HCT116 (cell line): ENCODE measurements at regions not wholly inside any gene's neighbourhood (a gene's known extent, or its start where the extent isn't known, plus 50 kb on each side); places are given as distances from the start of the nearest gene placed in this dataset.

ENCODE experiments used
- ATAC-seq: fragments of 200-7000 bp; cut with Tn5 transposase; 2 replicates; pipeline ENCODE4 v1.9.1; 2020; ENCODE audit warnings: mild to moderate bottlenecking, moderate library complexity
- BruUV-seq: library from RNA; stranded (reverse); fragments of 400-500 nt; replicated peaks from 2 replicates; lab custom pipeline; 2021; lab: Mats Ljungman, UMichigan
- CTCF ChIA-PET: fragments of 300-600 bp; sonication (Branson Sonifier 250); formaldehyde crosslinking; loops from one replicate; lab custom pipeline; 2021; ENCODE audit warnings: antibody characterized with exemption; lab: Charles Lee
- POLR2A ChIA-PET: fragments of 300-600, 350-600 bp; sonication (Branson Sonifier 250); formaldehyde crosslinking; loops from one replicate; lab custom pipeline; 2021; ENCODE audit warnings: antibody characterized with exemption; lab: Charles Lee
- RAD21 ChIA-PET, 2 experiments: fragments of 300-600 bp; sonication (Branson Sonifier 250); formaldehyde crosslinking; loops; one replicate each; lab custom pipeline; 2023; ENCODE audit warnings: low total read pairs in 2 of 2; ENCODE audit not compliant: uncharacterized antibody in 2 of 2, unreplicated experiment in 2 of 2, low non-redundant PET in 1 of 2; lab: Charles Lee
- DNase-seq: peaks from one replicate; pipeline ENCODE4 v3.0.0-alpha.2; 2010; ENCODE audit warnings: low read depth, low spot score
- H2AFZ ChIP-seq: fragments of 200-600 bp; shearing (Covaris generic), sonication (generic); 2 replicates; pipeline ENCODE4 v1.6.1; 2017; ENCODE audit warnings: low read depth, mixed run types, mixed read lengths, antibody characterized with exemption, low read length; ENCODE audit not compliant: poor library complexity, severe bottlenecking
- H3K27ac ChIP-seq: 2 replicates; pipeline ENCODE4 v1.5.1; 2012; ENCODE audit warnings: low read depth, low read length
- H3K27me3 ChIP-seq: fragments of 200-600 bp; sonication (generic); 2 replicates; pipeline ENCODE4 v1.6.1; 2016; ENCODE audit warnings: mixed run types, low read length, mixed read lengths; ENCODE audit not compliant: insufficient read depth
- H3K36me3 ChIP-seq, 2 experiments: fragments of 200-500 bp in 1 of 2; fragments of 200-600 bp in 1 of 2; sonication (Bioruptor generic) in 1 of 2; sonication (generic) in 1 of 2; 2 replicates each; pipeline versions ENCODE4 v1.5.1 to v1.6.1; 2014 to 2016; ENCODE audit warnings: low read length in 2 of 2, inconsistent platforms in 1 of 2, mixed read lengths in 1 of 2, mixed run types in 1 of 2; ENCODE audit not compliant: insufficient read depth in 2 of 2, control insufficient read depth in 1 of 2
- H3K4me1 ChIP-seq, 2 experiments: fragments of 200-600 bp in 1 of 2; sonication (generic) in 1 of 2; 2 replicates each; pipeline versions ENCODE4 v1.5.1 to v1.6.1; 2012 to 2017; ENCODE audit warnings: low read length in 2 of 2, inconsistent platforms in 1 of 2, mild to moderate bottlenecking in 1 of 2, mixed read lengths in 1 of 2, mixed run types in 1 of 2, moderate library complexity in 1 of 2; ENCODE audit not compliant: insufficient read depth in 2 of 2, control insufficient read depth in 1 of 2
- H3K4me2 ChIP-seq: fragments of 200-600 bp; sonication (generic); 2 replicates; pipeline ENCODE4 v1.6.1; 2017; ENCODE audit warnings: mixed run types, low read length, mixed read lengths
- H3K4me3 ChIP-seq, 2 experiments: fragments of 200-600 bp in 1 of 2; sonication (generic) in 1 of 2; replicated peaks in 1 of 2; 2 replicates each; pipeline ENCODE4 v1.5.1; 2011 to 2016; ENCODE audit warnings: low read length in 2 of 2, control low read depth in 1 of 2, low read depth in 1 of 2, mild to moderate bottlenecking in 1 of 2, mixed read lengths in 1 of 2, mixed run types in 1 of 2
- H3K79me2 ChIP-seq: fragments of 200-600 bp; sonication (generic); 2 replicates; pipeline ENCODE4 v1.6.1; 2017; ENCODE audit warnings: mild to moderate bottlenecking, mixed run types, low read length, moderate library complexity, mixed read lengths; ENCODE audit not compliant: insufficient read depth
- H3K9ac ChIP-seq: fragments of 200-600 bp; sonication (generic); 2 replicates; pipeline ENCODE4 v1.6.1; 2016; ENCODE audit warnings: low read length, mixed read lengths
- H3K9me2 ChIP-seq: fragments of 200-600 bp; sonication (generic), shearing (Covaris generic); 2 replicates; pipeline ENCODE4 v1.6.1; 2017; ENCODE audit warnings: mixed run types, mild to moderate bottlenecking, moderate library complexity; ENCODE audit not compliant: insufficient read depth
- H3K9me3 ChIP-seq, 2 experiments: fragments of 200-500 bp in 1 of 2; fragments of 200-600 bp in 1 of 2; sonication (Bioruptor generic) in 1 of 2; sonication (generic) in 1 of 2; 2 replicates each; pipeline ENCODE4 v1.6.1; 2014 to 2017; ENCODE audit warnings: low read length in 2 of 2, mixed read lengths in 2 of 2, inconsistent platforms in 1 of 2, low read depth in 1 of 2, mild to moderate bottlenecking in 1 of 2, mixed run types in 1 of 2, moderate library complexity in 1 of 2; ENCODE audit not compliant: control insufficient read depth in 1 of 2, insufficient read depth in 1 of 2
- H4K20me1 ChIP-seq: fragments of 200-600 bp; sonication (generic), shearing (Covaris generic); 2 replicates; pipeline ENCODE4 v1.6.1; 2017; ENCODE audit warnings: mixed run types, mild to moderate bottlenecking, moderate library complexity; ENCODE audit not compliant: insufficient read depth
- CBX3 ChIP-seq: IDR thresholded peaks from 2 replicates; pipeline ENCODE4 v1.6.1; 2012; ENCODE audit warnings: low read depth
- CEBPB ChIP-seq: IDR thresholded peaks from 2 replicates; pipeline ENCODE4 v1.6.1; 2012; ENCODE audit warnings: low read depth
- EZH2 ChIP-seq: fragments of 200-600 bp; sonication (generic); IDR thresholded peaks from 2 replicates; pipeline ENCODE4 v1.6.1; 2017; ENCODE audit warnings: antibody characterized with exemption, mixed run types
- EZH2phosphoT487 ChIP-seq: fragments of 200-600 bp; IDR thresholded peaks from 2 replicates; pipeline ENCODE4 v1.6.1; 2018; ENCODE audit warnings: antibody characterized with exemption, borderline replicate concordance
- MAX ChIP-seq: IDR thresholded peaks from 2 replicates; pipeline ENCODE4 v1.6.1; 2012
- RAD21 ChIP-seq: IDR thresholded peaks from 2 replicates; pipeline ENCODE4 v1.6.1; 2012; ENCODE audit warnings: low read depth, mild to moderate bottlenecking
- SIN3A ChIP-seq: IDR thresholded peaks from 2 replicates; pipeline ENCODE4 v1.6.1; 2012; ENCODE audit warnings: low read depth
- SP1 ChIP-seq: IDR thresholded peaks from 2 replicates; pipeline ENCODE4 v1.6.1; 2012; ENCODE audit warnings: low read depth
- SRF ChIP-seq: IDR thresholded peaks from 2 replicates; pipeline ENCODE4 v1.6.1; 2012; ENCODE audit warnings: low read depth
- TCF7L2 ChIP-seq: IDR thresholded peaks from 2 replicates; pipeline ENCODE4 v1.7.0; 2011; ENCODE audit warnings: borderline replicate concordance, inconsistent platforms; ENCODE audit not compliant: insufficient read depth, insufficient read length; ENCODE audit errors: extremely low read depth
- ZNF274 ChIP-seq: fragments of 200-500 bp; sonication (Bioruptor generic); IDR thresholded peaks from 2 replicates; pipeline ENCODE4 v1.6.1; 2014; ENCODE audit warnings: mild to moderate bottlenecking, low read depth, low read length, inconsistent platforms
- intact Hi-C: fragments of 100-400 bp; cut with micrococcal nuclease; formaldehyde crosslinking; loops from 2 replicates; pipeline ENCODE4 v1.10.0; 2022

GRCh38 chr5:168215646-168216045, 75.8 kb upstream of the WWC1 start:
- Histone ChIP-seq H2AFZ (no peak overlapping the region), H4K20me1 (no peaks in the 10 kb centered on the region), H3K36me3 (no peaks in the 10 kb centered on the region), H3K79me2 (no peaks in the 10 kb centered on the region), H3K27ac (no peak overlapping the region), H3K4me3 (no peak overlapping the region), H3K4me1 (peaks cover 0 to 4% of the 10 kb centered on the region in 2 experiments; a peak in 2 of 4 replicates), H3K4me2 (no peak overlapping the region), H3K27me3 (peaks cover 32% of the 10 kb centered on the region), H3K9ac (no peak overlapping the region), H3K9me3 (no peaks in the 10 kb centered on the region), H3K9me2 (no peaks in the 10 kb centered on the region)
- BruUV-seq, result no TSS peak
- DNase-seq (no peak), ATAC-seq (no peak)
- ChIA-PET POLR2A (no interaction called here), CTCF (no interaction called here), RAD21 (no interaction called here)
- intact Hi-C loops, result no loop called here
- no peak for TF ChIP-seq CEBPB
- TF ChIP-seq CBX3, result no peak
- TF ChIP-seq TCF7L2, result no peak
- TF ChIP-seq RAD21, result no peak
- TF ChIP-seq SIN3A, result no peak
- no peak for TF ChIP-seq SP1
- no peak for TF ChIP-seq EZH2phosphoT487
- TF ChIP-seq ZNF274, result no peak

GRCh38 chr5:168216989-168217388, 74.5 kb upstream of the WWC1 start:
- H3K9me2 ChIP-seq, result no peaks in the 10 kb centered on the region
- POLR2A ChIA-PET, result no interaction called here
- TF ChIP-seq SP1 (no peak), SRF (no peak), MAX (no peak), EZH2 (no peak)
- intact Hi-C loops, result no loop called here
- no TSS peak for BruUV-seq
- no peak overlapping the region for H3K4me3 ChIP-seq
- H3K27ac ChIP-seq, result no peak overlapping the region
- peaks cover 36% of the 10 kb centered on the region for H3K27me3 ChIP-seq
- H3K36me3 ChIP-seq, result no peaks in the 10 kb centered on the region
- peaks cover 0 to 4% of the 10 kb centered on the region in 2 experiments; a peak in 2 of 4 replicates for H3K4me1 ChIP-seq
- H3K4me2 ChIP-seq, result no peak overlapping the region
- DNase-seq (no peak), ATAC-seq (no peak)
- no peaks in the 10 kb centered on the region for H3K79me2 ChIP-seq
- no peaks in the 10 kb centered on the region for H3K9me3 ChIP-seq
- H4K20me1 ChIP-seq, result no peaks in the 10 kb centered on the region
- RAD21 ChIA-PET, result no interaction called here
- CTCF ChIA-PET, result no interaction called here
- H3K9ac ChIP-seq, result no peak overlapping the region
- H2AFZ ChIP-seq, result no peak overlapping the region
